Stomach smooth muscle (tissue), 2 donors: ENCODE measurements at regions not wholly inside any gene's neighbourhood (a gene's known extent, or its start where the extent isn't known, plus 50 kb on each side); places are given as distances from the start of the nearest gene placed in this dataset.

ENCODE experiments used
- H3K27ac ChIP-seq: one replicate; pipeline ENCODE4 v1.7.0; 2013; ENCODE audit warnings: mild to moderate bottlenecking, low read length, inconsistent platforms
- H3K27me3 ChIP-seq, 2 donors: one replicate each; pipeline ENCODE4 v1.7.0; 2013; ENCODE audit warnings: low read length in 2 of 2; ENCODE audit not compliant: insufficient read depth in 2 of 2, control insufficient read depth in 1 of 2
- H3K36me3 ChIP-seq, 2 donors: one replicate each; pipeline ENCODE4 v1.7.0; 2013; ENCODE audit warnings: low read length in 2 of 2; ENCODE audit not compliant: control insufficient read depth in 2 of 2, insufficient read depth in 2 of 2
- H3K4me1 ChIP-seq: one replicate; pipeline ENCODE4 v1.7.0; 2013; ENCODE audit warnings: low read length; ENCODE audit not compliant: control insufficient read depth, insufficient read depth
- H3K4me3 ChIP-seq, 2 donors: one replicate each; pipeline ENCODE4 v1.7.0; 2013; ENCODE audit warnings: low read length in 2 of 2
- H3K9ac ChIP-seq, 2 donors: one replicate each; pipeline ENCODE4 v1.7.0; 2013; ENCODE audit warnings: low read length in 2 of 2, mild to moderate bottlenecking in 1 of 2
- H3K9me3 ChIP-seq, 2 donors: one replicate each; pipeline ENCODE4 v1.7.0; 2013; ENCODE audit warnings: low read length in 2 of 2; ENCODE audit not compliant: control insufficient read depth in 2 of 2
- donor health status: healthy.
- donor health status: Pancreatic carcinoma.

- no peak overlapping the region for H3K27ac ChIP-seq
- H3K9ac ChIP-seq, result no peak overlapping the region
- no peaks in the 10 kb centered on the region for H3K36me3 ChIP-seq
- no peaks in the 10 kb centered on the region for H3K9me3 ChIP-seq
- no peaks in the 10 kb centered on the region for H3K4me1 ChIP-seq
- H3K27me3 ChIP-seq, result no peaks in the 10 kb centered on the region
- no peak overlapping the region for H3K4me3 ChIP-seq
Observed at GRCh38 chr14:98112194-98112780, 1159.7 kb downstream of the BCL11B start.

GRCh38 chr14:98114122-98114895 lies 1157.7 kb downstream of the BCL11B start:
- Histone ChIP-seq H3K27ac (no peak overlapping the region), H3K36me3 (no peaks in the 10 kb centered on the region), H3K4me3 (no peak overlapping the region), H3K27me3 (no peaks in the 10 kb centered on the region), H3K9ac (no peak overlapping the region), H3K4me1 (no peaks in the 10 kb centered on the region), H3K9me3 (no peaks in the 10 kb centered on the region)

GRCh38 chr14:98114946-98115345 lies 1157.1 kb downstream of the BCL11B start:
- no peak overlapping the region for H3K27ac ChIP-seq
- H3K36me3 ChIP-seq, result no peaks in the 10 kb centered on the region
- no peaks in the 10 kb centered on the region for H3K4me1 ChIP-seq
- H3K9ac ChIP-seq, result no peak overlapping the region
- no peaks in the 10 kb centered on the region for H3K27me3 ChIP-seq
- no peak overlapping the region for H3K4me3 ChIP-seq
- no peaks in the 10 kb centered on the region for H3K9me3 ChIP-seq

GRCh38 chr14:98118749-98119148 lies 1153.2 kb downstream of the BCL11B start:
- Histone ChIP-seq H3K36me3 (no peaks in the 10 kb centered on the region), H3K27ac (no peak overlapping the region), H3K27me3 (no peaks in the 10 kb centered on the region), H3K4me1 (no peaks in the 10 kb centered on the region), H3K4me3 (no peak overlapping the region), H3K9me3 (no peaks in the 10 kb centered on the region), H3K9ac (no peak overlapping the region)

- Histone ChIP-seq H3K4me1 (no peaks in the 10 kb centered on the region), H3K36me3 (no peaks in the 10 kb centered on the region), H3K27ac (no peak overlapping the region), H3K9ac (no peak overlapping the region), H3K27me3 (no peaks in the 10 kb centered on the region), H3K9me3 (peaks cover 2 to 5% of the 10 kb centered on the region in 2 donors), H3K4me3 (no peak overlapping the region)
Observed at GRCh38 chr14:98119739-98120138, 1152.3 kb downstream of the BCL11B start.

- Histone ChIP-seq H3K9me3 (peaks cover 8% of the 10 kb centered on the region in 2 donors), H3K36me3 (no peaks in the 10 kb centered on the region), H3K27ac (no peak overlapping the region), H3K4me1 (no peaks in the 10 kb centered on the region), H3K9ac (no peak overlapping the region), H3K27me3 (no peaks in the 10 kb centered on the region), H3K4me3 (no peak overlapping the region)
Observed at GRCh38 chr14:98120831-98121464, 1151.0 kb downstream of the BCL11B start.

GRCh38 chr14:98122527-98122926 lies 1149.5 kb downstream of the BCL11B start:
- no peaks in the 10 kb centered on the region for H3K27me3 ChIP-seq
- H3K27ac ChIP-seq, result no peak overlapping the region
- no peaks in the 10 kb centered on the region for H3K36me3 ChIP-seq

GRCh38 chr14:98130691-98131090 lies 1141.3 kb downstream of the BCL11B start:
- Histone ChIP-seq H3K4me1 (no peaks in the 10 kb centered on the region), H3K27me3 (peaks cover 0 to 2% of the 10 kb centered on the region in 2 donors), H3K36me3 (no peaks in the 10 kb centered on the region), H3K9ac (no peak overlapping the region), H3K4me3 (no peak overlapping the region), H3K9me3 (no peaks in the 10 kb centered on the region), H3K27ac (no peak overlapping the region)

More at GRCh38 chr14:98122527-98122926, 1149.5 kb downstream of the BCL11B start:
- no peaks in the 10 kb centered on the region for H3K4me1 ChIP-seq
- peaks cover 8% of the 10 kb centered on the region in 2 donors for H3K9me3 ChIP-seq
- no peak overlapping the region for H3K9ac ChIP-seq
- H3K4me3 ChIP-seq, result no peak overlapping the region

- H3K36me3 ChIP-seq, result no peaks in the 10 kb centered on the region
- H3K27me3 ChIP-seq, result peaks cover 0 to 7% of the 10 kb centered on the region in 2 donors
- H3K9ac ChIP-seq, result no peak overlapping the region
- H3K4me1 ChIP-seq, result no peaks in the 10 kb centered on the region
- H3K27ac ChIP-seq, result no peak overlapping the region
- H3K4me3 ChIP-seq, result no peak overlapping the region
- H3K9me3 ChIP-seq, result no peaks in the 10 kb centered on the region
Observed at GRCh38 chr14:98131406-98131805, 1140.6 kb downstream of the BCL11B start.

GRCh38 chr14:98133806-98134205 lies 1138.2 kb downstream of the BCL11B start:
- Histone ChIP-seq H3K9me3 (no peaks in the 10 kb centered on the region), H3K4me3 (no peak overlapping the region), H3K4me1 (no peaks in the 10 kb centered on the region), H3K9ac (no peak overlapping the region), H3K36me3 (no peaks in the 10 kb centered on the region), H3K27me3 (peaks cover 3 to 9% of the 10 kb centered on the region in 2 donors), H3K27ac (no peak overlapping the region)
